ENCODE measurements at regions not wholly inside any gene's neighbourhood (a gene's known extent, or its start where the extent isn't known, plus 50 kb on each side); places are given as distances from the start of the nearest gene placed in this dataset.

DNA sequence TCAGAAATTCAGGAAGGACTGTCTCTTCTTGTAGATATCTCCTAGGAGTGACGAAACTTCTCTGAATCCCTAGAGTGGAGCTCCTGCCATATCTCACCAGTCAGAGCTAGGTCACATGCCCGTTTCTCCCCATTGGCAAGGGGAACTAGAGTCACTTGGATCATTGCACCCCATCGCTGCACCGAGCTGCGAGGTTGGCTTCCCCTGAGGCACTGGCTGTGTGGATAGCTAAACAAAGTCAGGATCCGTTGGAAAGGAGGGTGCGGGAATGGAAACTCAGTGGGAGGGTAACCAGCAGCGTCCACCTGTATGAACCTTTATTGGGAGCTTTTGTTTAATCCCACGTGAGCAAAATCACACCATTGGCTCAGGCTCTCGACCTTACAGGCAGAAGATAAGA, 283.8 kb downstream of the BRD1 start:
- TF ChIP-seq, protein P1, sequence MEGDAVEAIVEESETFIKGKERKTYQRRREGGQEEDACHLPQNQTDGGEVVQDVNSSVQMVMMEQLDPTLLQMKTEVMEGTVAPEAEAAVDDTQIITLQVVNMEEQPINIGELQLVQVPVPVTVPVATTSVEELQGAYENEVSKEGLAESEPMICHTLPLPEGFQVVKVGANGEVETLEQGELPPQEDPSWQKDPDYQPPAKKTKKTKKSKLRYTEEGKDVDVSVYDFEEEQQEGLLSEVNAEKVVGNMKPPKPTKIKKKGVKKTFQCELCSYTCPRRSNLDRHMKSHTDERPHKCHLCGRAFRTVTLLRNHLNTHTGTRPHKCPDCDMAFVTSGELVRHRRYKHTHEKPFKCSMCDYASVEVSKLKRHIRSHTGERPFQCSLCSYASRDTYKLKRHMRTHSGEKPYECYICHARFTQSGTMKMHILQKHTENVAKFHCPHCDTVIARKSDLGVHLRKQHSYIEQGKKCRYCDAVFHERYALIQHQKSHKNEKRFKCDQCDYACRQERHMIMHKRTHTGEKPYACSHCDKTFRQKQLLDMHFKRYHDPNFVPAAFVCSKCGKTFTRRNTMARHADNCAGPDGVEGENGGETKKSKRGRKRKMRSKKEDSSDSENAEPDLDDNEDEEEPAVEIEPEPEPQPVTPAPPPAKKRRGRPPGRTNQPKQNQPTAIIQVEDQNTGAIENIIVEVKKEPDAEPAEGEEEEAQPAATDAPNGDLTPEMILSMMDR (IDR thresholded peaks at IDR 0.05): no peak
- TF ChIP-seq ZFX (IDR thresholded peaks at IDR 0.05; ENCODE audit: borderline replicate concordance): no peak
